Lower lobe of right lung (tissue), 2 donors: ENCODE measurements at regions not wholly inside any gene's neighbourhood (a gene's known extent, or its start where the extent isn't known, plus 50 kb on each side); places are given as distances from the start of the nearest gene placed in this dataset.

Experiments
- ATAC-seq, 2 donors: fragments of 200-7000 bp; cut with Tn5 transposase; one replicate each; pipeline ENCODE4 v1.9.1; 2020 to 2022; ENCODE audit warnings: mild to moderate bottlenecking in 2 of 2, moderate library complexity in 2 of 2
- DNase-seq: peaks from one replicate; pipeline ENCODE4 v3.0.0-alpha.2; 2020
- H3K27ac ChIP-seq: fragments of 200-600 bp; one replicate; pipeline ENCODE4 v1.8.0; 2022
- H3K27me3 ChIP-seq: fragments of 200-600 bp; one replicate; pipeline ENCODE4 v1.8.0; 2022; ENCODE audit warnings: low read depth
- H3K36me3 ChIP-seq: fragments of 200-600 bp; one replicate; pipeline ENCODE4 v1.8.0; 2022; ENCODE audit warnings: mild to moderate bottlenecking
- H3K4me1 ChIP-seq: fragments of 200-600 bp; one replicate; pipeline ENCODE4 v1.8.0; 2022
- H3K4me3 ChIP-seq: fragments of 200-600 bp; one replicate; pipeline ENCODE4 v1.8.0; 2022; ENCODE audit warnings: mild to moderate bottlenecking
- H3K9me3 ChIP-seq: fragments of 200-600 bp; one replicate; pipeline ENCODE4 v1.8.0; 2022
- CTCF ChIP-seq: fragments of 200-600 bp; IDR thresholded peaks from one replicate; pipeline ENCODE4 v1.8.0; 2022; ENCODE audit warnings: antibody characterized with exemption, mild to moderate bottlenecking
- intact Hi-C: fragments of 100-400 bp; cut with DNase I; formaldehyde crosslinking; loops from one replicate; pipeline ENCODE4 v1.11.0; 2022
- donor health status: DM: no; HTN: yes; CAD: no; lungs with severe emphysema.

GRCh38 chr6:40165036-40165709 lies 230.9 kb upstream of the MOCS1 start:
- Histone ChIP-seq H3K27ac (no peak overlapping the region), H3K4me3 (no peak overlapping the region), H3K27me3 (no peaks in the 10 kb centered on the region), H3K9me3 (no peaks in the 10 kb centered on the region), H3K4me1 (no peaks in the 10 kb centered on the region), H3K36me3 (no peaks in the 10 kb centered on the region)
- DNase-seq = no peak
- ATAC-seq = no peak
- TF ChIP-seq CTCF = no peak
- intact Hi-C loops = no loop called here

- Histone ChIP-seq H3K4me3 (no peak overlapping the region), H3K36me3 (no peaks in the 10 kb centered on the region), H3K27ac (no peak overlapping the region), H3K27me3 (no peaks in the 10 kb centered on the region), H3K4me1 (no peaks in the 10 kb centered on the region), H3K9me3 (no peaks in the 10 kb centered on the region)
- no peak for TF ChIP-seq CTCF
- ATAC-seq = no peak
- no peak for DNase-seq
- intact Hi-C loops = no loop called here
Measured at GRCh38 chr6:40164345-40164755, 230.1 kb upstream of the MOCS1 start.

- no peaks in the 10 kb centered on the region for H3K9me3 ChIP-seq
- H3K4me3 ChIP-seq = no peak overlapping the region
- H3K27me3 ChIP-seq = no peaks in the 10 kb centered on the region
- no peaks in the 10 kb centered on the region for H3K36me3 ChIP-seq
- H3K4me1 ChIP-seq = no peaks in the 10 kb centered on the region
- no peak for DNase-seq
- H3K27ac ChIP-seq = no peak overlapping the region
- TF ChIP-seq CTCF = no peak
- no peak for ATAC-seq
- intact Hi-C loops = no loop called here
Measured at GRCh38 chr6:40163924-40164323, 229.7 kb upstream of the MOCS1 start.

- intact Hi-C loops = no loop called here
- H3K4me3 ChIP-seq = no peak overlapping the region
- DNase-seq (no peak), ATAC-seq (peak in 1 of 2 donors; percentile 56)
- no peaks in the 10 kb centered on the region for H3K27me3 ChIP-seq
- H3K36me3 ChIP-seq = no peaks in the 10 kb centered on the region
- no peak overlapping the region for H3K27ac ChIP-seq
- no peaks in the 10 kb centered on the region for H3K9me3 ChIP-seq
- H3K4me1 ChIP-seq = no peaks in the 10 kb centered on the region
- TF ChIP-seq CTCF = no peak
Measured at GRCh38 chr6:40162074-40162473, 227.8 kb upstream of the MOCS1 start.

- TF ChIP-seq CTCF = no peak
- no peak overlapping the region for H3K4me3 ChIP-seq
- ATAC-seq = no peak
- no peaks in the 10 kb centered on the region for H3K9me3 ChIP-seq
- H3K4me1 ChIP-seq = no peaks in the 10 kb centered on the region
- H3K36me3 ChIP-seq = no peaks in the 10 kb centered on the region
- H3K27me3 ChIP-seq = no peaks in the 10 kb centered on the region
- DNase-seq = no peak
- intact Hi-C loops = no loop called here
- H3K27ac ChIP-seq = no peak overlapping the region
Measured at GRCh38 chr6:40160826-40161225, 226.6 kb upstream of the MOCS1 start.
